Glomerular endothelial cell (primary cell): ENCODE measurements at regions not wholly inside any gene's neighbourhood (a gene's known extent, or its start where the extent isn't known, plus 50 kb on each side); places are given as distances from the start of the nearest gene placed in this dataset.
"Not testable (repeated sequence)": the region's sequence is repeated elsewhere in the genome, so short reads cannot be mapped to it uniquely, and the experiment has no call there.

ENCODE experiments used
- DNase-seq: peaks from one replicate; pipeline ENCODE4 v3.0.0-alpha.2; 2011; ENCODE audit warnings: low read depth, low spot score; ENCODE audit errors: extremely low read depth

GRCh38 chr13:86567119-86567518 is 767.9 kb upstream of the SLITRK6 start:
- DNase-seq: no peak

GRCh38 chr13:86569119-86569518 is 769.9 kb upstream of the SLITRK6 start:
- no peak for DNase-seq

GRCh38 chr13:86569974-86570373 is 770.8 kb upstream of the SLITRK6 start:
- no peak for DNase-seq

GRCh38 chr13:86572115-86572514 is 772.9 kb upstream of the SLITRK6 start:
- peak; percentile 50 for DNase-seq

DNA sequence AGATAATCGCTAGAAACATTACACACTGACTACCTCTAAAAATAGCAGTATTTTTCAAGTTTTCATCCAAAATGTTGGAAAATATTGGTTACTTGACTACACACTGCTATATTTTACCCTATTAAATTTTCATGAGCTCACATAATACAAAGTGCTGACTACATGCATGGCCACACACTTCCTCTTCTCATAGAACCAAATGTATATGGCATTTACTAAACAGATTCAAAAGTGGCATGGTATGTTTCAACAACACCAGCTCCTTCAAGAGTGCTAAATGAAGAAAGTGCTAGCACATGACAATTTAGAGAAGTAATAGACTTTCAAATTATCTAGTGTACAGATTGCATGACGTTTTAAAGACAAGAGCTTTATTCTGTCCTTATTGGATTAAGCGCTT is 780.4 kb upstream of the SLITRK6 start:
- no peak for DNase-seq

- no peak for DNase-seq
These were observed 782.5 kb upstream of the SLITRK6 start for GRCh38 chr13:86581706-86582105.

- DNase-seq: no peak
These were observed 785.1 kb upstream of the SLITRK6 start for GRCh38 chr13:86584301-86584700.

DNA sequence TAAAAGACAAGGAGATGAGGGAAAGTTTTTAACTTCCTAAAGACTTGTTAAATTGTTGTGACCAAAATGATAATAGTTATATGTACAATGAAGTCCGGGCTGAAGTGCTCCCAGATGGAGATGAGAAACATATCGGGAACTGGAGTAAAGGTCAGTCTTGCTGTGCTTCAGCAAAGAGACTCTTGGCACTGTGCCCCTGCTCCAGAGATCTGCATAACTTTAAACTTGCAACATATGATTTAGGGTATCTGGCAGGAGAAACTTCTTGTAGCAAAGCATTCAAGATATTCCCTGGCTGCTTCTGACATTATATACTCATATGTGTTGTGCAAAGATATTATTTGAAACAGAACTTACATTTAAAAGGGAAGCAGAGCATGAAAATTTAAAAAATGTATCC is 786.6 kb upstream of the SLITRK6 start:
- DNase-seq: no peak

DNA sequence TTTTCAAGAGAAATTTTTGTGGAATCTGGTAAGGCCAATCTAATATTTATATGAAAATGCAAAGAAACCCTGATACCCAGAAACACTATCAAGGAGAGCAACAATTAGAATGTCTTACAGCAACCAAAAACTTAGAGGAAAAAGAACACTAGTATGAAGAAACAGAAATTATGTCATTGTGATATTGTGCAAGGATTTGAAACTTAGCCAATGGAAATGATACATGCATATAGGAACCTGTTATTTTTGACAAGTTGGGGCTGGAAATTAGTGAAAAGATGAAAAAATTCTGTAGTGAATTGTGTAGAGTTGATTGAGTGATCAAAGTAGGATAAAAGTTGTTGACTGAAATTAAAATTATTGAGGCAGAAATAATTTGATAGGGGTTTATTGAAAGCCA is 792.6 kb upstream of the SLITRK6 start:
- DNase-seq: no peak

DNA sequence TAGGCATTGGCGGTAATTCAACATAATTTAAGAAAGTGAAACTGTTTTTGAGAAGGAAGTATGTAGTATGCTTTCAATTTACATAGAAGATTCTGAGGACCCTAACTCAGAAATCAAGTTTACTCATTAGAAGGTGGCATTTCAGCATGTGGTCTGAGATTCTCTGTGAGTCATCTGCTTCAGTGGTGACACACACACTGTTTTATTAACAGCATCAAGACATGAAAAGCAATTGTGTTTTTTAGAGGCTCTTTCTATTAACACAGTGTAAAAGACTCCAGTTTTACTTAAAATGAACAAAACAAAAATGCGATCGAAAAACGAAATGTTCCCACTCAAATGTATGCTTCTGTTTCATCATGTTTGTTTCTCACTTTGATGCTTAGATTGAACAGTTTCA is 802.1 kb upstream of the SLITRK6 start:
- DNase-seq: no peak

DNA sequence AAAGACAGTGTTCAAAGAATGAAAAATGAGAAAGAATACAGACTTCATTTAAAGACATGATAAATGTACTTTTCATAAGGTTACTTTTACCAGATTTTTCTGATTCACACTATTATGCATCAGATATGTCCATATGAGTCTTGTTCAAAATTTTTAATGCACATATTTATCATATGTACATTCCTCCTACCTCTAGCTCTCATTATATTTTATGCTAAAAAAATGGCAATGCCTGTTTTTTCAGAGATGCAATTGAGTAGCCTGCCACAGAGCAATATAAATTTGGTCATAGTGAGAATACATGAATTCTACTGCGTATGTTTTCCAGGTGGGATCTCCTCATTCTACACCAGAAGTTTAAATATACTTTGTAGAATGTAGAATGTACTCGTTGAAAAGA is 807.0 kb upstream of the SLITRK6 start:
- DNase-seq: no peak

GRCh38 chr13:86608701-86609100 is 809.5 kb upstream of the SLITRK6 start:
- no peak for DNase-seq

GRCh38 chr13:86633346-86633745 is 834.1 kb upstream of the SLITRK6 start:
- DNase-seq: no peak

GRCh38 chr13:86651171-86651570 is 852.0 kb upstream of the SLITRK6 start:
- not testable (repeated sequence) for DNase-seq

- DNase-seq: no peak
These were observed 853.8 kb upstream of the SLITRK6 start for GRCh38 chr13:86653009-86653408.

DNA sequence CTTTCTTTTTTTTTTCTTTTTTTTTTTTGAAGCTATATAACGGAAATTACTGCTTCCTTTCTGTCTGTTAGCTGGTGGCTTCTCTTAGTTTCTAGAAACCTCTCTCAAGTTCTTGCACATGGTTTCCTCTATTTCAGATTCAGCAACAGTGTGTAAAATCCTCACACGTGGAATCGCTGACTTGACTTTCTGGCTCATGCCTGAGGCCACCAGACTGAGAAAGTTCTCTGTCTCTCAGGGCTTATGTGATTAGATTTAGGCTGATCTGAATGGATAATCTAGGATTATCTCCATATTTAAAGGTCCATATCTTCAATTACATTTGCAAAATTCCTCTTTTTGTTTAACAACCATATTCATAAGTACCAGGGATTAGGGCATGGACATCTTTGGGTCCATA is 856.3 kb upstream of the SLITRK6 start:
- no peak for DNase-seq

- DNase-seq: no peak
These were observed 860.9 kb upstream of the SLITRK6 start for GRCh38 chr13:86660090-86660489.

DNA sequence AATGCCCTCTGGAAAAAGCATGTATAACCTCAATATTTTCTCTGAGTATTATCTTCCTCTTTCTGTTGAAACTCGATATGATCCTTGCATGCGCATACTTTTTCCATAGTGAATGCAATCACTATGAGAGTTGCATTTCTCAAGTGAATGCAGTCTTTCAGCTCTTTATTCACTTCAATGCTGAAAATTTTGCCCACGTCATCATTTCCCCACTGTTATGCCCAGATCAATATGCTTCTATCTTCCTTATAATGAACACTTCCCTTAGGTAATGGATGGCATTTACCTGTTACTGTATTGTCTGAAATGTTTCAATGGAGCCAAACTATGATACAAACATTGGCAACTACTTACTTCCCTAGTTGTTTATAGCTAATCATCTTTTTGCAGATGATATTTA is 866.6 kb upstream of the SLITRK6 start:
- DNase-seq: no peak

DNA sequence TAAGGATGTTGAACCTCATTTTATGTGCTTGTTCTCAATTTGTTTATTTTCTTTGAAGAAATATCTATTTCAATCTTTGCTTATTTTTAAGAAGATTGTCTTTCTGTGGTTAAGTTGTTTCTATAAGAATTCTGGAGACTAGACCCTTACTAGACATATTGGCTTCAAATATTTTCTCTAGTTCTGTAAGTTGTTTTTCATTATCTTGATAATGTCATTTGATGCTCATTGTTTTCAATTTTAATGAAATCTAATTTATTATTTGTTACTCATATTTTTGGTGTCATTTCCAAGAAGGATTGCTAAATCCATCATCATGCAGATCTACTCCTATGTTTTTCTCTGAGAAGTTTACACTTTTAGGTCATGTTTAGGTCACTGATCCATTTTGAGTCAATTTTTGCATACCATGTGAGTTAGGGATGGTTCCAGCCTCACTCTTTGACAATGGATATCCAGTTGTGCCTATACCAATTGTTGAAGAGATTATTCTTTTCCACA is 874.8 kb upstream of the SLITRK6 start:
- no peak for DNase-seq

DNA sequence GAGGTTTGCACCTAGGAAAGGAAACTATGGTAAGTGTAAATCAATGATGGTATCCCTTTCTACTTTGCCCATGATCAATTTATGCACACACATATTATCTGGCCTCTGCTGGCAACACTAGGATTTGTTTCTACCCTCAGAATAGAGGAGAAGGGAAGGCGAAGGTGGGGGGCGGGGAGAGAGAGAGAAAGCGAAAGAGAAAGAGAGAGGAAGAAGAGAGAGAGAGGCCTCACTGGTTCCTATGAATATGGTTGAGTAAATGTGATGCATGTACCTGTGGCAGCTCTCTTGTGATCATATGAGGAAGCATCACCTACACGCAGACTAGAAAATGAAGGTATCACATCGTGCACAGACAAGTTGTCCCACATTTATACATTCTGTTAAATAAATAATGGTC is 882.0 kb upstream of the SLITRK6 start:
- DNase-seq: no peak

DNA sequence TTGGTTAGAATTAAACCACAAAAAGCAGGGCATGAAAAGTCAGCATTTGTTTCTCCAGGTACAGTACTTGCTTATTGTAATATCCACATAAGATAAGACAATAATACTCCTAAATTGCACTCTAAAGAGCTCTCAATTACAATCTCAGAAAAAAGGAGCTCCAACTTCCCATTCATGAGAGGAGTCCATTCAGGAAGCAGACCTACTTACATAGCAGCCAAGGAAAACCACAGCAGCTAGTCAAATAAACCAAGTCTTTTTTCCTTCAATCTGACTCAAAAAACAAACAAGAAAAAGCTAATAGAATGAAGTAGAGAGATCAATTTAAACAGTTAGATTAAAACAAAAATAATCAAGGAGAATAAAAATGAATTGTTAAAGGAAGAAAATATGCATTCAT is 885.2 kb upstream of the SLITRK6 start:
- DNase-seq: no peak

- DNase-seq: no peak
These were observed 890.7 kb upstream of the SLITRK6 start for GRCh38 chr13:86689911-86690310.

GRCh38 chr13:86692291-86692690 is 893.1 kb upstream of the SLITRK6 start:
- no peak for DNase-seq

GRCh38 chr13:86710013-86710412 is 910.8 kb upstream of the SLITRK6 start:
- no peak for DNase-seq
